ENCODE measurements at regions not wholly inside any gene's neighbourhood (a gene's known extent, or its start where the extent isn't known, plus 50 kb on each side); places are given as distances from the start of the nearest gene placed in this dataset.

- Histone ChIP-seq H3K9me3 (ENCODE audit: control insufficient read depth, low read depth, low read length) (no peaks in the 10 kb centered on the region), H3K4me2 (ENCODE audit: control insufficient read depth, extremely low read depth, insufficient read depth, low read depth, low read length) (no peak overlapping the region), H3K36me3 (ENCODE audit: control insufficient read depth in 2 of 2, extremely low read depth in 1 of 2, insufficient read depth in 2 of 2, low read length in 2 of 2) (no peaks in the 10 kb centered on the region), H3K9me1 (ENCODE audit: control insufficient read depth, extremely low read depth, insufficient read depth, low read length) (no peaks in the 10 kb centered on the region), H3K4me1 (ENCODE audit: control insufficient read depth, extremely low read depth, insufficient read depth, low read length) (no peaks in the 10 kb centered on the region), H4K20me1 (ENCODE audit: control insufficient read depth, extremely low read depth, insufficient read depth, low read length) (no peaks in the 10 kb centered on the region), H3K27me3 (ENCODE audit: control insufficient read depth, extremely low read depth, insufficient read depth, low read length) (peaks cover 31% of the 10 kb centered on the region), H2AFZ (ENCODE audit: control insufficient read depth, low read length) (no peak overlapping the region), H3K9ac (ENCODE audit: control insufficient read depth, extremely low read depth, insufficient read depth, low read length) (no peak overlapping the region), H3K4me3 (ENCODE audit: control insufficient read depth in 2 of 3, extremely low read depth in 1 of 3, insufficient read depth in 2 of 3, low read depth in 1 of 3, low read length in 3 of 3) (no peak overlapping the region), H3K79me2 (ENCODE audit: control insufficient read depth, insufficient read depth, low read length) (no peaks in the 10 kb centered on the region), H3K27ac (ENCODE audit: control insufficient read depth, insufficient read depth, low read length) (no peak overlapping the region)
- FAIRE-seq (no peak), DNase-seq (ENCODE audit: low read depth, low spot score) (no peak)
- TF ChIP-seq EZH2 (IDR thresholded peaks at IDR 0.05; ENCODE audit: low read length) (no peak), CTCF (optimal IDR thresholded peaks at IDR 0.05 in 1 of 3, IDR thresholded peaks at IDR 0.05 in 1 of 3, conservative IDR thresholded peaks at IDR 0.05 in 1 of 3; ENCODE audit: extremely low read depth in 1 of 3, insufficient read depth in 2 of 3, low read length in 3 of 3) (no peak)
- dilution Hi-C loops (cut with MboI; ENCODE audit: extremely low pct_ligation_motif_present, low sequenced_read_pairs), result no loop called here
Observed at GRCh38 chr17:79487149-79487548, 123.7 kb downstream of the RBFOX3 start.

- H4K20me1 ChIP-seq (ENCODE audit: control insufficient read depth, extremely low read depth, insufficient read depth, low read length), result no peaks in the 10 kb centered on the region
- no peaks in the 10 kb centered on the region for H3K9me1 ChIP-seq (ENCODE audit: control insufficient read depth, extremely low read depth, insufficient read depth, low read length)
- no peak overlapping the region for H2AFZ ChIP-seq (ENCODE audit: control insufficient read depth, low read length)
- no peak overlapping the region for H3K27ac ChIP-seq (ENCODE audit: control insufficient read depth, insufficient read depth, low read length)
- no peak overlapping the region for H3K4me3 ChIP-seq (ENCODE audit: control insufficient read depth in 2 of 3, extremely low read depth in 1 of 3, insufficient read depth in 2 of 3, low read depth in 1 of 3, low read length in 3 of 3)
- H3K4me1 ChIP-seq (ENCODE audit: control insufficient read depth, extremely low read depth, insufficient read depth, low read length), result no peaks in the 10 kb centered on the region
- no peaks in the 10 kb centered on the region for H3K79me2 ChIP-seq (ENCODE audit: control insufficient read depth, insufficient read depth, low read length)
- no peak overlapping the region for H3K4me2 ChIP-seq (ENCODE audit: control insufficient read depth, extremely low read depth, insufficient read depth, low read depth, low read length)
- dilution Hi-C loops (cut with MboI; ENCODE audit: extremely low pct_ligation_motif_present, low sequenced_read_pairs), result no loop called here
- H3K27me3 ChIP-seq (ENCODE audit: control insufficient read depth, extremely low read depth, insufficient read depth, low read length), result peaks cover 30% of the 10 kb centered on the region
- H3K36me3 ChIP-seq (ENCODE audit: control insufficient read depth in 2 of 2, extremely low read depth in 1 of 2, insufficient read depth in 2 of 2, low read length in 2 of 2), result no peaks in the 10 kb centered on the region
- FAIRE-seq (no peak), DNase-seq (ENCODE audit: low read depth, low spot score) (no peak)
- no peaks in the 10 kb centered on the region for H3K9me3 ChIP-seq (ENCODE audit: control insufficient read depth, low read depth, low read length)
- TF ChIP-seq CTCF (optimal IDR thresholded peaks at IDR 0.05 in 1 of 3, IDR thresholded peaks at IDR 0.05 in 1 of 3, conservative IDR thresholded peaks at IDR 0.05 in 1 of 3; ENCODE audit: extremely low read depth in 1 of 3, insufficient read depth in 2 of 3, low read length in 3 of 3) (no peak), EZH2 (IDR thresholded peaks at IDR 0.05; ENCODE audit: low read length) (no peak)
- no peak overlapping the region for H3K9ac ChIP-seq (ENCODE audit: control insufficient read depth, extremely low read depth, insufficient read depth, low read length)
Observed at GRCh38 chr17:79485991-79486390, 124.9 kb downstream of the RBFOX3 start.

Data from keratinocyte (primary cell).